HCT116 (cell line): ENCODE measurements at regions not wholly inside any gene's neighbourhood (a gene's known extent, or its start where the extent isn't known, plus 50 kb on each side); places are given as distances from the start of the nearest gene placed in this dataset.

Experiments
- ATAC-seq: fragments of 200-7000 bp; cut with Tn5 transposase; 2 replicates; pipeline ENCODE4 v1.9.1; 2020; ENCODE audit warnings: mild to moderate bottlenecking, moderate library complexity
- BruUV-seq: library from RNA; stranded (reverse); fragments of 400-500 nt; replicated peaks from 2 replicates; lab custom pipeline; 2021; lab: Mats Ljungman, UMichigan
- CTCF ChIA-PET: fragments of 300-600 bp; sonication (Branson Sonifier 250); formaldehyde crosslinking; loops from one replicate; lab custom pipeline; 2021; ENCODE audit warnings: antibody characterized with exemption; lab: Charles Lee
- POLR2A ChIA-PET: fragments of 300-600, 350-600 bp; sonication (Branson Sonifier 250); formaldehyde crosslinking; loops from one replicate; lab custom pipeline; 2021; ENCODE audit warnings: antibody characterized with exemption; lab: Charles Lee
- RAD21 ChIA-PET, 2 experiments: fragments of 300-600 bp; sonication (Branson Sonifier 250); formaldehyde crosslinking; loops; one replicate each; lab custom pipeline; 2023; ENCODE audit warnings: low total read pairs in 2 of 2; ENCODE audit not compliant: uncharacterized antibody in 2 of 2, unreplicated experiment in 2 of 2, low non-redundant PET in 1 of 2; lab: Charles Lee
- DNase-seq: peaks from one replicate; pipeline ENCODE4 v3.0.0-alpha.2; 2010; ENCODE audit warnings: low read depth, low spot score
- H2AFZ ChIP-seq: fragments of 200-600 bp; shearing (Covaris generic), sonication (generic); 2 replicates; pipeline ENCODE4 v1.6.1; 2017; ENCODE audit warnings: low read depth, mixed run types, mixed read lengths, antibody characterized with exemption, low read length; ENCODE audit not compliant: poor library complexity, severe bottlenecking
- H3K27ac ChIP-seq: 2 replicates; pipeline ENCODE4 v1.5.1; 2012; ENCODE audit warnings: low read depth, low read length
- H3K27me3 ChIP-seq: fragments of 200-600 bp; sonication (generic); 2 replicates; pipeline ENCODE4 v1.6.1; 2016; ENCODE audit warnings: mixed run types, low read length, mixed read lengths; ENCODE audit not compliant: insufficient read depth
- H3K36me3 ChIP-seq, 2 experiments: fragments of 200-500 bp in 1 of 2; fragments of 200-600 bp in 1 of 2; sonication (Bioruptor generic) in 1 of 2; sonication (generic) in 1 of 2; 2 replicates each; pipeline versions ENCODE4 v1.5.1 to v1.6.1; 2014 to 2016; ENCODE audit warnings: low read length in 2 of 2, inconsistent platforms in 1 of 2, mixed read lengths in 1 of 2, mixed run types in 1 of 2; ENCODE audit not compliant: insufficient read depth in 2 of 2, control insufficient read depth in 1 of 2
- H3K4me1 ChIP-seq, 2 experiments: fragments of 200-600 bp in 1 of 2; sonication (generic) in 1 of 2; 2 replicates each; pipeline versions ENCODE4 v1.5.1 to v1.6.1; 2012 to 2017; ENCODE audit warnings: low read length in 2 of 2, inconsistent platforms in 1 of 2, mild to moderate bottlenecking in 1 of 2, mixed read lengths in 1 of 2, mixed run types in 1 of 2, moderate library complexity in 1 of 2; ENCODE audit not compliant: insufficient read depth in 2 of 2, control insufficient read depth in 1 of 2
- H3K4me2 ChIP-seq: fragments of 200-600 bp; sonication (generic); 2 replicates; pipeline ENCODE4 v1.6.1; 2017; ENCODE audit warnings: mixed run types, low read length, mixed read lengths
- H3K4me3 ChIP-seq, 2 experiments: fragments of 200-600 bp in 1 of 2; sonication (generic) in 1 of 2; replicated peaks in 1 of 2; 2 replicates each; pipeline ENCODE4 v1.5.1; 2011 to 2016; ENCODE audit warnings: low read length in 2 of 2, control low read depth in 1 of 2, low read depth in 1 of 2, mild to moderate bottlenecking in 1 of 2, mixed read lengths in 1 of 2, mixed run types in 1 of 2
- H3K79me2 ChIP-seq: fragments of 200-600 bp; sonication (generic); 2 replicates; pipeline ENCODE4 v1.6.1; 2017; ENCODE audit warnings: mild to moderate bottlenecking, mixed run types, low read length, moderate library complexity, mixed read lengths; ENCODE audit not compliant: insufficient read depth
- H3K9ac ChIP-seq: fragments of 200-600 bp; sonication (generic); 2 replicates; pipeline ENCODE4 v1.6.1; 2016; ENCODE audit warnings: low read length, mixed read lengths
- H3K9me2 ChIP-seq: fragments of 200-600 bp; sonication (generic), shearing (Covaris generic); 2 replicates; pipeline ENCODE4 v1.6.1; 2017; ENCODE audit warnings: mixed run types, mild to moderate bottlenecking, moderate library complexity; ENCODE audit not compliant: insufficient read depth
- H3K9me3 ChIP-seq, 2 experiments: fragments of 200-500 bp in 1 of 2; fragments of 200-600 bp in 1 of 2; sonication (Bioruptor generic) in 1 of 2; sonication (generic) in 1 of 2; 2 replicates each; pipeline ENCODE4 v1.6.1; 2014 to 2017; ENCODE audit warnings: low read length in 2 of 2, mixed read lengths in 2 of 2, inconsistent platforms in 1 of 2, low read depth in 1 of 2, mild to moderate bottlenecking in 1 of 2, mixed run types in 1 of 2, moderate library complexity in 1 of 2; ENCODE audit not compliant: control insufficient read depth in 1 of 2, insufficient read depth in 1 of 2
- H4K20me1 ChIP-seq: fragments of 200-600 bp; sonication (generic), shearing (Covaris generic); 2 replicates; pipeline ENCODE4 v1.6.1; 2017; ENCODE audit warnings: mixed run types, mild to moderate bottlenecking, moderate library complexity; ENCODE audit not compliant: insufficient read depth
- CBX3 ChIP-seq: IDR thresholded peaks from 2 replicates; pipeline ENCODE4 v1.6.1; 2012; ENCODE audit warnings: low read depth
- CTCF ChIP-seq, 3 experiments: fragments of 200-600 bp in 1 of 3; sonication (generic) in 1 of 3; IDR thresholded peaks in 2 of 3; conservative IDR thresholded peaks in 1 of 3; 2 replicates each; pipeline ENCODE4 v1.5.1; 2012 to 2017; ENCODE audit warnings: low read depth in 2 of 3, low read length in 2 of 3, antibody characterized with exemption in 1 of 3, borderline replicate concordance in 1 of 3, control low read depth in 1 of 3, mild to moderate bottlenecking in 1 of 3, mixed read lengths in 1 of 3, mixed run types in 1 of 3, moderate library complexity in 1 of 3; ENCODE audit not compliant: insufficient read depth in 1 of 3
- EGR1 ChIP-seq: IDR thresholded peaks from 2 replicates; pipeline ENCODE4 v1.6.1; 2012; ENCODE audit warnings: low read depth
- EZH2 ChIP-seq: fragments of 200-600 bp; sonication (generic); IDR thresholded peaks from 2 replicates; pipeline ENCODE4 v1.6.1; 2017; ENCODE audit warnings: antibody characterized with exemption, mixed run types
- EZH2phosphoT487 ChIP-seq: fragments of 200-600 bp; IDR thresholded peaks from 2 replicates; pipeline ENCODE4 v1.6.1; 2018; ENCODE audit warnings: antibody characterized with exemption, borderline replicate concordance
- FOSL1 ChIP-seq: IDR thresholded peaks from 2 replicates; pipeline ENCODE4 v1.6.1; 2012; ENCODE audit warnings: low read depth
- MAX ChIP-seq: IDR thresholded peaks from 2 replicates; pipeline ENCODE4 v1.6.1; 2012
- RAD21 ChIP-seq: IDR thresholded peaks from 2 replicates; pipeline ENCODE4 v1.6.1; 2012; ENCODE audit warnings: low read depth, mild to moderate bottlenecking
- SIN3A ChIP-seq: IDR thresholded peaks from 2 replicates; pipeline ENCODE4 v1.6.1; 2012; ENCODE audit warnings: low read depth
- SRF ChIP-seq: IDR thresholded peaks from 2 replicates; pipeline ENCODE4 v1.6.1; 2012; ENCODE audit warnings: low read depth
- TCF7L2 ChIP-seq: IDR thresholded peaks from 2 replicates; pipeline ENCODE4 v1.7.0; 2011; ENCODE audit warnings: borderline replicate concordance, inconsistent platforms; ENCODE audit not compliant: insufficient read depth, insufficient read length; ENCODE audit errors: extremely low read depth
- YY1 ChIP-seq: IDR thresholded peaks from 2 replicates; pipeline ENCODE4 v1.6.1; 2011; ENCODE audit warnings: low read length, low read depth, moderate library complexity, mild to moderate bottlenecking; ENCODE audit not compliant: insufficient replicate concordance; ENCODE audit errors: extremely low read depth
- ZBTB33 ChIP-seq: IDR thresholded peaks from 2 replicates; pipeline ENCODE4 v1.6.1; 2011; ENCODE audit warnings: mild to moderate bottlenecking, low read length, moderate library complexity; ENCODE audit not compliant: insufficient replicate concordance; ENCODE audit errors: extremely low read depth
- intact Hi-C: fragments of 100-400 bp; cut with micrococcal nuclease; formaldehyde crosslinking; loops from 2 replicates; pipeline ENCODE4 v1.10.0; 2022

DNA sequence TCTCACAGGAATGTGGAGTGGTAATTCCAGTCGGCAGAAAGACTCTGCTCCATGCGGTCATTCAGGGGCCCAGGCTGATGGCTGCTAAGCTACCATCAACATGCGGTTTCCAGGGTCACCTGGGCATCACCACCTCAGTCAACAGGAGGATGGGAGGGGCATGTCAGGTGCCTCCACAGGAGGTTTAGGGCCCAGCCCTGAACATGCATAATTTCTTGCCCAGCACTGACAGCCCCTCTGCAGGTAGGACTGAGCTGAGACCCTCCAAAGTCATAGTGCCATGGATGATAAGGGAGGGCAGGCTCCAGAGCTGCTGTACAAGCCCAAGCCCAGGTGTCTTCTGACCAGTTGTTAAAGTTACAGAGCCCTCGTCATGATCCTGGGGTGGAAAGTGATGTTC lies 244.0 kb upstream of the SFSWAP start:
- TF ChIP-seq SIN3A (no peak), TCF7L2 (no peak)
- TF ChIP-seq, all 23 proteins: peak for 0
- H3K36me3 ChIP-seq = no peaks in the 10 kb centered on the region
- H3K27ac ChIP-seq = no peak overlapping the region
- ChIA-PET POLR2A (no interaction called here), RAD21 (no interaction called here), CTCF (no interaction called here)
- no peaks in the 10 kb centered on the region for H3K4me1 ChIP-seq
- H2AFZ ChIP-seq = no peak overlapping the region
- H3K79me2 ChIP-seq = no peaks in the 10 kb centered on the region
- intact Hi-C loops = no loop called here
- H3K9me3 ChIP-seq = no peaks in the 10 kb centered on the region
- no TSS peak for BruUV-seq
- no peak for ATAC-seq
- peaks cover 22% of the 10 kb centered on the region for H3K27me3 ChIP-seq
- H3K9ac ChIP-seq = no peak overlapping the region
- no peaks in the 10 kb centered on the region for H3K9me2 ChIP-seq
- no peak overlapping the region for H3K4me3 ChIP-seq
- no peaks in the 10 kb centered on the region for H4K20me1 ChIP-seq
- H3K4me2 ChIP-seq = no peak overlapping the region
- no peak for DNase-seq

DNA sequence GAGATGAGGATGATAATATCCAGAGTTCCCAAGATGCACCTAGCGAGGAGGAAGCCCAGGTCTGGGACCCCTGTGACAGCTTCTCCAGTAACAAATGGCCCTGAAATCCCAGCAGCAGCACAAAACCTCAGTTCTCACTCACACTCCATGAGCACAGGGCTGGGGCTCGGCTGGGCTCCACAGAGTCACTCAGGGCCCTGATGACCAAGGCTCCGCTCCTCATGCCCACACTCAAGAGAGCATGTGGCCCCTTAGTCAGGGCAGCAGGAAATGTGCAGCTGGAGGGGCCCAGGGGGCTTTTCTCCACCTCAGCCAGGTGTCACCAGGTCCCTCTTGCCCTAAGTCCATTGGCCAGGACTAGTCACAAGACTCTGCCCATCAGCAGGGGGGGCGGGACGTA lies 242.7 kb upstream of the SFSWAP start:
- Histone ChIP-seq H3K9ac (no peak overlapping the region), H3K4me3 (no peak overlapping the region), H2AFZ (no peak overlapping the region), H3K79me2 (no peaks in the 10 kb centered on the region), H3K4me2 (no peak overlapping the region), H3K27ac (no peak overlapping the region), H3K4me1 (no peaks in the 10 kb centered on the region), H3K27me3 (peaks cover 12% of the 10 kb centered on the region), H4K20me1 (no peaks in the 10 kb centered on the region), H3K9me3 (no peaks in the 10 kb centered on the region), H3K9me2 (no peaks in the 10 kb centered on the region), H3K36me3 (no peaks in the 10 kb centered on the region)
- CTCF ChIA-PET = no interaction called here
- POLR2A ChIA-PET = no interaction called here
- intact Hi-C loops = no loop called here
- DNase-seq (no peak), ATAC-seq (no peak)
- RAD21 ChIA-PET = no interaction called here
- no TSS peak for BruUV-seq
- TF ChIP-seq EGR1 (no peak), FOSL1 (no peak), CTCF (IDR thresholded peaks at IDR 0.05 in 2 of 3, conservative IDR thresholded peaks at IDR 0.05 in 1 of 3; ENCODE audit: borderline replicate concordance in 1 of 3, insufficient read depth in 1 of 3, low read depth in 2 of 3, low read length in 2 of 3) (no peak), YY1 (no peak), EZH2 (no peak), CBX3 (no peak), TCF7L2 (no peak), SRF (no peak), EZH2phosphoT487 (no peak), RAD21 (no peak), MAX (no peak), ZBTB33 (no peak)
